T-helper 9 cell (primary cell): ENCODE measurements at regions not wholly inside any gene's neighbourhood (a gene's known extent, or its start where the extent isn't known, plus 50 kb on each side); places are given as distances from the start of the nearest gene placed in this dataset.

Source experiments
- DNase-seq: peaks from one replicate; pipeline ENCODE4 v3.0.0-alpha.2; 2020

DNA sequence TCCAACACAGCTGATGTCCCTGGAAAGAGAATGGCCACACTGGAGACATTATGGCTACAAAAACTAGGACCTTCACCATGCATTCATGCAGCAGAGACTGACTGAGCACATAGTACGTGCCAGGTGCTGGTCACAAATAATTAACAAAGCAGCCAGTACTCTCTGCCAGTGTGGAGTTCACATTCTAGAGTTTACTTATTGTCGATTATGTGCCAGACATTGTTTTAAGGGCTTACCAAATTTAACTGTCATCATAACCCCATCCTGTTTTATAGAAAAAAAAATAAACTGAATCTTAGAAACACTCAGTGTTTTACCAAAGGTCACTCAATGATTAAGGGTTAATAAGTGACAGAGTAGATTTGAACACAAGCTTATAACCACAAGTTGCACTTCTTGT lies 143.3 kb downstream of the RRAGC start:
- DNase-seq, result no peak

DNA sequence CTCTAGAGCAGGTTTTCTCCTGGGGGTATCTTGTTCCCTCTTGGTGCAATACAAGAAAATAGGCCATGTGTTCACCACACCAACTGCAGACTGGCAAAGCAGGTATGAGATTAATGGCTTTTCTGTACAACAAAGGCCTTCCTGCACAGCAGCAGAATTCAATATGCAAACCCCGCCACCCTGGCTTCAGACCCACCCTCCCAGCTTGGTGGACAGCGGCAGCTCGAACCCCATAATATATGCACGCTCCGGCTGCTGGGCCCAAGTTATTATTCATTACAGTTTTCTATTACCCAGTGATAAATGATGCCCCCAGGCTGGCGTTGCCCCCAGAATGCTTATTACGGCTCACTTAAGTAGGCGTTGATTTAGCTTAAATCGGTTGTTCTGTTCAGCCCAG lies 144.2 kb downstream of the RRAGC start:
- no peak for DNase-seq

DNA sequence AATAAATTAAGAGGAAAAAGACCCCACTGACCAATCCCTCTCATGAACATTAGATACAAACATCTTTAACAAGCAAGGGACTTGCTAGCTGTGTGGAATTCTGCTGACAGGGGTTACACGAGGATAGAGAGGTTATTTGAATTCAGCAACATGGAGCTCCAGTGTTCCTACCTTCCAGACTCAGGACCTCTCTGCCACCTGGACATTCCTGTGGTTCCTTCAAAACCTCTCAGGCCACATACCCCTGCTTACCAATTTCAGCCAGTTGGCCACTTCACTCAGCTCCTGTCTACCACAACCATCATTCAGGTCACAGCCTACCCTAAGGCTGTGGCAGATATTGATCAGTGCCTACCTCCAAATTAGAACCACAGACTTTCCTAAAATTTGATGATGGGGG lies 147.5 kb downstream of the RRAGC start:
- no peak for DNase-seq

DNA sequence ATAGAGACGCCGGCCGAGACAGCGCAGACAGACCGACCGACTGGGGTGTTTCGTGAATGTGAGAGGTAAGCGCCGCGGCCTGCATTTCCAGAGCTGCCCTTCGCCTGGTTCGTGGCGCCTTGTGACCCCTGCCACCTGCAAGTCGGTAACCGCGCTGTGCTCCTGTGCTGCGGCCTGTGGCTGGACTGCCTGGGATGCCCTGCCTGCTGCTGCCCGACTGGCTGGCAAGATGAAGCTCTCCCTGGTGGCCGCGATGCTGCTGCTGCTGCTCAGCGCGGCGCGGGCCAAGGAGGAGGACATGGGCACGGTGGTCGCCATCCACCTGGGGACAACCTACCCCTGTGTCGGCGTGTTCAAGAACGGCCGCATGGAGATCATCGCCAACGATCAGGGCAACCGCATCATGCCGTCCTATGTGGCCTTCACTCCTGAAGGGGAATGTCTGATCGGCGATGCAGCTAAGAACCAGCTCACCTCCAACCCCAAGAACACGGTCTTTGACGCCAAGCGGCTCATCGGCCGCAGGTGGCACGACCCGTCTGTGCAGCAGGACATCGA lies 150.8 kb downstream of the RRAGC start:
- DNase-seq, result no peak

DNA sequence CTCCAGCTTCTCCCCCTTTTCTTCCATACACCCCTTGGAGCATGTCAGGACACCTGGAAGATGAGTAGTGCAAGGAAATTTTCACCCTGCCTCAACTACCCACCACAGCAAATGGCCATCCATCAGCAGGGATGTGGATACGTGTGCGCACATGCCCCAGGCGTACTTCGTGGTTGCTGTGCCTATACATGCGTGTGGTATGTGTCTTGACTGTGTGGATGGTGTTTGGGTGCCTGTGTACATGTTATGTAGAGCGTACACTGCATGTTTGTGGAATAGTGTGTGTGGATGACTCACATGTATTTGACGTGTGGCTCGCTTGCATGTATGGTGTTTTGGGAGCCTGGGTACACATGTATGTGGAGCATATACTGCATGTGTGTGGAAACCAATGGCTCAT lies 158.5 kb downstream of the RRAGC start:
- DNase-seq, result no peak

DNA sequence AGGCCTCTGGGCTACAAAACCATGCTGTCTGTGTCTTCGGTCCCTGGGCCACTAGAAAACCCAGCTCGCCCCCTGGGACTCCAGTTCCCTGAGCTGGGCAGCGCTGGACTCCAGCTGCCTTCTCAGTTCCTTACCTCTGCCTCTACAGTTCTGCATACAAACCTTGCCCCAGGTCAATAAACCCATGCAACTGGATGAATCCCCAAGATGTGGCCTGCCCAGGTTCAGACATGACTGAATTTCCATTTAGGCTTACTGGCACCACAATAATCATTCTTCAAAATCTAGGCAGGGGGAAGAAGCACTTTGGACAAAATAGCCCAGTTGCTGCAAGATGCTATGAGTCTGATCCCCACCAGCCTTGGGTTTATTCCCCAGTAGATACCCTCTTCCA lies 159.5 kb downstream of the RRAGC start:
- DNase-seq, result no peak

DNA sequence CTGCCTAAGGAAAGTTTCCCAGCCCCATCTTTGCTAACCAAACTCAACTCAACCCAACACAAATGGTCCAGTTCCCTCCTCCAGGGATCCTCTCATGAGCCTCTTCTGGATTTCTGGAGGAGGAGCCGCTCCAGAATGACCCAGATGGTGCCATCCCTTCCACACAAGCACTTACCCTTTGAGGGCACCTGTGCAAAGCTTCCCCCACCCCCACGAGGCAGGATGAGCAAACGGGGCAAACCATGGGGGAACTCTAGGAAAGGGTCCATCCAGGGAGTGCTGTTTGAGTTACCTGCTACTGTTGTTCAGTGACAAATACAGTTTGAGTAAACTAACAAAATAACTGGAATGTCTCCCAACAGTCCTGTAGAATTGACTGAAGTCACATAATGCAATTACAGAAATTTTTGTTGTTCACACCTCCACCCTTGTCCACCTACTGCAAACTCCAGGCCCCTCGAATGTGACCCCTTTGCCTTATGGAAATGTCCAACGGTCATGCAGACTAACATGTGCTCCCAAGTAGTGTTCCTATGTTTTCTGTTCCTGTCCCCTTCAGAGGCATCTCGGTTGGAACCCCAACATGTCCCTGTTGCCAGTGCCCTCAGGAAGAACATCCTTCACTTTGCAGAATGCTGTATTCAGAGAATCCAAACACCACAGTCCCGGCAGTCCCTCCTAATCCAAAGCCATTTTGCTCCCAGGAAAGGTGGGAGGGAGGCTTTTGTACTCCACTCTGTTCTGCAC lies 160.1 kb downstream of the RRAGC start:
- DNase-seq, result no peak

DNA sequence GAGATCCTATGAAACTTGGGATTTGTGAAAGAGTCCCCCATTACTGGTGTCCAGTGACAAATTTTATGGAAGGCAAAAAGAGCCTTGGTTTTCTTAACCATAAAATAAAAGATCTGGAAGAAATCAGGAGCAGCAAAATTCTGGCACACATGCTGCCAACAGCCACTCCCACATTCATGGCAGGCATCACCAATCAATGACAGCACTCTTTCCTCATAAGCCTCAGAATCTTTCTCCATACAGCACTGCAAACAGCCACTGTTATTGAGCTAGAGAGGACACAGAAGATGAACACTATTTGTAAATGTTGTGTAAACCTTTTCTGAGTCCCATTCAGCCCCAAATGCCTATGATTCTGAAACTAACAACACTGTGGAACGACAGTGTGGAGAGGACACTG lies 162.2 kb downstream of the RRAGC start:
- no peak for DNase-seq

DNA sequence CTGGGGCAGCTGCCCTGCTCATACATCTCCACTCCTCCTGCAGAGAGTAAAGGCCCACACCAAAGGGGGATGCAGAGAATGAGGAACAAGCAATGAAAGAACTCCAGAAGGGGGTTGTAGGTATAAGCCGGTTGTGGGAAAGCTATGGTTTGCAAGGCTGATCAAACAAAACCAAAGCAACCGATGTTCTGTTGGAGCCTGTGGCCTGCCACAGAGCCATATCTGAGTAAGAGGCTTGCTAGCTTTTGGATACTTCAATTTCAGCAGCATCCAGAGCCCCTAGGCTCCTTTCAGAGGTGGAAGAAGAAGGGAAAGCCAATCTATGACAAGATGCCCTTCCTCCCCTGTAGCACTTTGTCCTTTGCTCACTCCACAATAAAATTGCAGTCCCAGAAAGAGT lies 163.2 kb downstream of the RRAGC start:
- no peak for DNase-seq

DNA sequence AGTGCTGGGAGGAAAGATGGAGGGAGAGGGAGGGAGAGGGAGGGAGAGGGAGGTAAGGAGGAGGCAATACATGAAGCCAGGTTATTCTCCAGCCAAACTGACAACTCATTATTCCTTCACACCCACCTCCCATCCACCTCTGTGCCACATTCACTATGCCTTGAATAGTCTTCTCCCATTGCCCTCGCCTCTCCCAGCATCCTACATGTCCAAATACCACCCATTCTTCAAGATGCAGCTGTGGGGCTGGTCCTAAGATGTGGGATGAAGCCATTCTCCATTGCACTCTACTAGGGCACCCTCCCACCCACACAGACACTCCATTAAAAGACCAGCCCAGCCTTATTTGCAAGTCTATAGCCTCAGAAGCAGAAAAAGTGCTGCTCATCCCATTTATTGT lies 165.8 kb downstream of the RRAGC start:
- DNase-seq, result no peak

DNA sequence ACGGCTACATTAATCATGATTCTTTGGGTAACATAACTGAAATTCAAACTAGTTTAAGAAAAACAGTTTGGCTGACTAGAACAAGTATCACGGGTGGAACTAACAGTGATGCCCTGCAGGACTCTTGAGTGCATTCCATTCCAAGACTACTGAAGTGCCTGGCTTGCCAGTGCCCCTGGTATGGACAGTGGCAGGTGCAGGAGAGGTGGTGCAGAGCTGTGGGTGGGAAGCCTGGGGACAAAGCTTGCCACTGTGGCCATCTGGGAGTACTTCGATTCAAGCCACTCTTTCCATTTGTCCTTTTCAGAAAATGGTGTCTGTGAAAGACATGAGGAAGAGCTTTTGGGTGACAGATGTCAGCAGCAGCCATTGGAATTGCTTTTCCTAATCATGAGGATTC lies 166.5 kb downstream of the RRAGC start:
- no peak for DNase-seq

DNA sequence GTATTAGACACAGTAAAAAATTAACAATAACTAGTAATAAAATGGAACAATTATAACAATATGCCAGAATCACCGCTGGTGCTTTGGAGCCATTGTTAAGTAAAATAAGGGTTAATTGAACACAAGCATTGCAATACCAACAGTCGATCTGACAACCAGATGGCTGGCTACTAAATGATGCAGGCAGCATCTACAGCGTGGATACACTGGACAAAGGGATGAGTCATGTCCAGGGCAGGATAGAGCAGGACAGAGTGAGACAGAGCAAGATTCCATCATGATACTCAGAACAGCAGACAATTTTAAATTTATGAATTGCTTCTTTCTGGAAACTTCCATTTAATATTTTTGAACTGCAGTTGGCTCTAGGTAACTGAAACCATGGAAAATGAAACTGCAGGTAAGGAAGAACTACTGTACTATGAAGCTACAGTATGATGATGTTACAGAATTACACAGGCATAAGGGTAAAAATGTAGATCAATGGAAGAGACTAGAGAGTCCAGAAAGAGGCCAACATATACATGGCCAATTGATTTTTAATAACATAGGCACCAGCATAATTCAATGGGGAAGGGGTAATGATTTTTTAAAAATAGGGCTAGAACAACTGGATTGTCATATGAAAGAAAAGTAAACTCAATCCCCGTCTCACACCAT lies 168.7 kb downstream of the RRAGC start:
- DNase-seq, result no peak

DNA sequence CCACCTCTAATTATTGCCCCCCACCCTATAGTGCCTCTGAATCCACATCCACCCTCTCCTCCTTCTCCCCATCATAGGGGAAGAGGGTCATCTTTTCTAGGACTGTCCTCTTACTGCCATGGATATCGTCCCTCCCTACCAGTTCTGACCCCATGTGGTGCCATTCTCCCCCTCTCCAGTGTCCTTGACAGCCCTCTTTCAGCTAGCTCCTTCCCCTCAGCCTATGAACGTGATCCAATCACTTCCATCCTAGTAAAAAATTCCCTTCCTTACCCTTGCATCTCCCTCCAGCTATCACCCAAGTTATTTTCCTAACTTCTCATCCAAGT lies 172.7 kb downstream of the RRAGC start:
- DNase-seq, result no peak

DNA sequence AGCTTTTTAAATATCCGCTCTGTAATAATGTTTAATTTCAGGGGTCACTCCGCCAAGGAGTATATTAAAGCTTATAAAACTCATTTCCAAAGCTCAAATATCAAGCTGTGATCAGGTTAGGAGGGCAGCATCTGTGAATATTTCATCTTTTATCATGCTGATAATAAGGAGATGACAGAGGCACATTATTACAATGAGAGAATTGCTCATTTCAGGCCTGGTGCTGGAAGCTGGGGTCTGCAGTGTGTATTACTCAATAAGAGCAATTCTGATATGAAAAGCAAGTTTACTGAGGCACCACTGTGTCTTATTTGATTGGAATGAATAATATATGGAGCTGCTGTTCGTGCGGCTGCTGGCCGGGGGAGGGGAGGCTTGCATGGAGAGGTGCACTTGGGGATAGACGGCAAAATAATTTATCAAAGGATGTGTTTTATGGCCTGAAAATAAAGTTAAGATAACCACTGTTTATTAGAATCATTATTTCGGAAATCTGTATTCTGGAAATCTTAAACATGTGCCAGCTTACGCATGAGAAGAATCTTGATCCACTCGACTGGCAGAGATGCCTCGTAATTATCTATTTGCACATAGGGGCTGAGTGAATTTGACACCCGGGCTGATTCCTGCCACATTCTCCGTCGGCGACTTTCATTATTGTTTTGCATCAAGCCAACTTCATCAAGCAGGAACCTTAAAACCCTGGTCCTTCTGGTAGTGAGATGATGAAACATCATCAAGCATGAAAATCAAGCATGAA lies 173.2 kb downstream of the RRAGC start:
- no peak for DNase-seq

DNA sequence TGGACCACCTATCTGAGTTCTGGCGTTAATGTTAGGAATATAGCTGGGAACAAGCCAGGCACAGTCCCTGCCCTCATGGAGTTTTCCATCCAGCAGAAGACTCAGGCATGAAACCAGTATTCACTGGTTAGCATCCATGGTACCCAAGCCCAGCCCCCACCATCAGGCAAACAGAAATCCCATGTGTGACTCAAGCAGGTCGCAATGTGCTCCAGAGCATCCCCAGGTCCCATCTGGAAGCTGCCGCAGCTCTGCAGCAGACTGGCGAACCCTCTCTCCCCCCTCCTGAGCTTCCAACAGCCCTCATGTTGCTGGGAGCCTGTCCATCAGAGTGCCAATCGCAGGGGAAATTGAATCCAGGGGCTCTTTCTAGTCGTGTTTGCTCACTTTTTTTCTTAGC lies 174.2 kb downstream of the RRAGC start:
- DNase-seq, result no peak

DNA sequence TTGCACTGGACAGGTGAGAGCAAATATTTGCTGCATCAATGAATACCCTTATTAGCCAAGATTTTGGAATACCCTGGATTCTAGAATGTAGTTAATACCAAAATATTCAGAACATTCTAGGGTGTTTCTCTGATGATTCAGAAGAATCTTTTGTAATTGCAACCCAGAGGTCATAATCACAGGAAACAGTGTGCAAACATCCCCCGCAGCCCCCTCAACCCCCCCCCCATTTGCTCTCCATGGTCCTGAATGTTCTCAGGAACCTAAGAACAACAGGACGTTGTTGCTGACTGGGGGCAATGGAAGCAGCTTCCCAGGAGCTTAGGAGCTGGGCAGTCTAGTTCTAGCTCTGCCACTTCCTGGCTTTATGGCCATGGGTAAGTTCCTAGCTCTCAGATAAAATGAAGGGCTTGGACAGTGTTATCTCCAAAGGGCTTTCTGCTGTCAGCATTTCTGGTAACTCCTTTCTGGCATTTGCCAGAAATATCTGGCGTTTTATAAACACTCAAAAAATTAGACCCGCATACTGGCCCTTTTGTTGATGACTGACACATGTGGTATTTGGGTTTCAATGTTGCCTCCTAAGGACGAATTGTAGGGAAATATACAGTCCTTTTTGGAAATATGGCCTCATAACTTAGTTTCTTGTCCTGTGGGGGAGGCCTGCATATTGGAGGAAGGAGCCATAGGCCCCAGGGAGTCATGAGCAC lies 178.6 kb downstream of the RRAGC start:
- DNase-seq, result no peak

DNA sequence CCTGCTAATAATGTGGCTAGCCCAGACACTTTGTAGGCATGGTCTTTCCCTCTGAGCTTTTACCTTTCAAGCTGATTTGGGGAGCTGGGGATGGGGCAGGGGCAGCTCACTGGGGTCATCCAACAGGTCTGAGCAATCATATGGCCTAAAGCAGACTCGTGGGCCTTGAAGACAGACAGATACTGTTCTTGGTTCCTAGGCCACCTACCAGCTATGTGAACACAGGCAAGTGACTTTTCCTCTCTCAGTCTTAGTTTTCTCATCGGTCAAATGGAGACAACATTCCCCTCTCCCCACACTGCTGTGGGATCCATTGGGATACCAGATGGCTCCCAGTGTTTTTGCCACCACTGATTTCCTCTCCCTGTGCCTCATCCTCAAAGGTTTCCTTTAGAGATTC lies 181.8 kb downstream of the RRAGC start:
- DNase-seq, result no peak

DNA sequence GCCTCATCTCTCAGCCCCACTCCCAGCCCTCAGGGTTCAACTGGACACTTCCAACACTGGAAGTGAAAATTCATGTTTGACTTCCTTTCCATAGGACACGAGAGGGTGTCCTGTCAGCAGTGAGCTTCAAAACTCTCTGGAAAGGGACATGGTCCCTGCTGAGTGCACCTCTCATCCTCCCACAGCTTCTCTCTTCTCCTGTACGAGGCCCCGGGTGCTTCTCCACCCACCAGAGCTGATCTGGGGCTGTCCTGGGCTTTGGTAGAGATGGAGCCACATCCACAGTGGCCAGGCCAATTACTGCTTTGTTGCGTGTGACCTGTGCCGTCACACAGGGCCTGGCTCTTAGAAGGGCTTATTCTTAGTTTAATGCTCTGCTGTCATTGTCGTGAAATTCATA lies 182.3 kb downstream of the RRAGC start:
- DNase-seq, result no peak

DNA sequence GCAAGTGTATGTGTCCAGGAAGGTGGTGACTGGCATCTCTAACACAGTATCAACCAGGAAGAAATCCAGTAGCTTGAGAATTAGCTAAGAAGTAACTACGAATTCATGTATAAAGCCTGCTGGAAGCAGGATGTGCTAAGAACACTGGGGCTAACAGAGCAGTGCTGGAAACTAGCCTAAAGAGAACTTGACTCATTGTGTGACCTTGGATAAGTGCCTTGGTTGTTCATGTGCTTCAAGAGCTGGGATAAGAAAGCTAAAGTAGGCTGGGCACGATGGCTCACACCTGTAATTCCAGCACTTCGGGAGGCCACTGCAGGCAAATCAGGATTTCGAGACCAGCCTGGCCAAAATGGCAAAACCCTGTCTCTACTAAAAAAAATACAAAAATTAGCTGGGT lies 186.9 kb downstream of the RRAGC start:
- no peak for DNase-seq

DNA sequence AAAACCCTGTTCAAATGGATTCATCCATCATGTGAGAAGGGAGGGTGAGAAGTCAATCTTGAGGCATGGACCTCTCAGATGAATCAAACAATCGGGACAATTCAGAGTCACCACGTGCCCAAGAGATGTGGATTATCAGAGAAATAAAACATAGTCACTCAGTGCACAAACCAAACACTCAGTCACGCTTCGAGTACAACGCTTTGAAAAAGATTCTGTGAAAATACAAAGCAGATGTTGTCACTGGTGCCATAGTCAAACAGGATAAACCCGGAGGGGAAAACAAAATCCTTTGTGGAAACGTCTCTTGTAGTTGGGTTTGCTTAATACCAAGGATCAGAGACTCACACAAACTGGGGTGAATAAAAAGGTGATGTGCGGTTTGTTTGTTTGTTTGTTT lies 188.4 kb downstream of the RRAGC start:
- DNase-seq, result no peak

DNA sequence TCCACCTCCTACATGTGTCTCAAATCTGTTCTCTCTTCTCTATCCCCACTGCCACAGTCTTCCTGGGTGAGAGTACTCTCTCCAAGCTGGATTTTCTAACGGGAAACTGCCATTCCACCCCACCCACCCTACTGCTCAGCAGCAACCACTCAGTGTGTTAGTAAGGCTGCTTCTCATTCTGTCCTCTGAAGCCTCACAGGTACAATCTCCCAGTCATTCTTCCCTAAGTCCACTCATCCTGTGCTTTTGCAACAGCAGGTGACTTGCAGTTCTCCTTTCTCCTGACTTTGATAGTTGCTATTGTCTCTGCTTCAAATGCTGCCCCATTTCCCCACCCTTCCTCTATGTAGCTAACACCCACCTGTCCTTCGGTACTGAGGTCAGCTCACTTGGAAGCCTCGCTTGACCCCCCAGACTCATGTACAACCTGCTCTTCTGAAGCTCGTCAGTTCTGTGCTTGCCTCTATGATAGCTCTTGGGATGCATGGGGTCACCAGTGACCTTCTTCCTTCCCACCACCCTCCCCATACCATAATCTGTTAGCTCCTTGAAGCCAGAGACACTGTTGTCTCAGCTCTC lies 188.9 kb downstream of the RRAGC start:
- no peak for DNase-seq

DNA sequence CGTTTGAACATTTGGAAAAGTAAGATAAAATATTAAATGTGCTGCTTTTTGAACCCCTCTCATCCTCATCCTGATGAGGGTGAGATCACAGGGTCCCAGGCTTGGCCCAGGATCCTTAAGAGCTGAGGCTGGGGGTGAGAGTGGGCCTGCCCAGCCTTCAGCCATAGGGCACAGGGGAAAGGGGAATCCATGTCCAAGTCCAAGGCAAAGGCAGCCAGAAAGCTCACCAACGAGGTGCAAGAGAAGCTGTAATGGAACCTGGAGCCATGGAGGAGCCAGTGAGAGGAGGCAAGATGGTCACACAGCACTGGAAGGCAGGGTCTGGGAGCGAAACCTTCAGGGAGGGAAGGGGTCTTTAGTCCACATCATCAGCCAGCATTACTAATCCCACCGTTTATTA lies 191.9 kb downstream of the RRAGC start:
- no peak for DNase-seq

DNA sequence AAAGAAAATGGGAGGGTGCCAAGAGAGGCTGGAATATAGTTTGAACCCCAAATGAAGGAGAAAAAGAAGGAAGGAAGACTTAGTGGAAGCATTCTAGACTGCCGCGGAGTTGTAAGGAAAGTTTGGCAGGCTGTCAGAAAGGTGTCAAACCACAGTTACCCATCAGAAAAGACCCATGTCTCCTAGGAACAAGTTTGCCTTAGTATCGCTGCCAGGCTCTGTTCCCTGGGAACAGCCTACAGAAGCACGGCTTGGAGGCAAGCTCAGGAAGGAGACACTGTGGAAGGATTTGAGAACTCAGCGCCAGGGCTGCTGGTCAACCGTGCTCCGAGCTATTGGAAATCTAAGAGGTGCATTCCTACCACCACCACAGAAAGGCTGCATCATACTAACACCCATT lies 197.4 kb downstream of the RRAGC start:
- no peak for DNase-seq
